ENCODE measurements at regions not wholly inside any gene's neighbourhood (a gene's known extent, or its start where the extent isn't known, plus 50 kb on each side); places are given as distances from the start of the nearest gene placed in this dataset.
A peak's percentile ranks its signal among the peaks of the same experiment; 100 is the strongest.

DNA sequence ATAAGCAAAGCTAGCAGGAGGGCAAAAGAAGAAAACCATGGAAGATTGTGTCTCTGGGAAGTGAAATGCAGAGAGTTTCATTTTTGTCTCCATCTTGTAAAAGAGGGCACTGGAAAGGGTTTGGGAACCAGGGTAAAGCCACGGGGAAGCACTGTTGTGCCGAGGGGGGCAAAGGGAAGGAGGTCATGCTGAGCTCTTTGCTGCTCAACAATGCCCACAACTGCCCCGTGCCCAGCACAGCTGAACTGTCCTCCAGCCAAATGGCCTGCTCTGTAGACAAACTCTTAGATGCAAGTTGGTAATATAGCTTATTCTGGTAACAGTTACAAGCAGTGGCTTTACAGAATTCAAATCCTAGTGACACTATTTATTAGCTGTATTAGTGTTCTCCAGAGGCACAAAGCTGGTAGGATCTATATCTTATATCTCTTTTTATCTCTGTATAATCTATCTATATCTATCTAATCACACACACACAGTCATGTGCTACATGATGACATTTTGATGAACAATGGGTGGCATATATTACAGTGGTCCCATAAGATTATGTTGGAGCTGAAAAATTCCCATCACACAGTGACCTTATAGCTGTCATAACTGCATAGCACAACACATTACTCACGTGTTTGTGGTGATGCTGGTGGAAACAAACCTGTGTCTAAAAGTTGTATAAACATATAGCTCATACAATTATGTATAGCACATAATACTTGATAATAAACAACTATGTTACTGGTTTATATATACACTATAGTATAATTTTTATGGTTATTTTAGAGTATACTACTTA, 203.4 kb upstream of the DDHD1 start:
- no peak overlapping the region for H3K27ac ChIP-seq (ENCODE audit: low read depth in 2 of 2, low read length in 2 of 2)
- H3K9ac ChIP-seq (ENCODE audit: low read length in 3 of 3) = no peak overlapping the region
- no peaks in the 10 kb centered on the region for H3K9me3 ChIP-seq (ENCODE audit: control insufficient read depth in 2 of 3, insufficient read depth in 1 of 3, low read length in 3 of 3)
- no peak for FAIRE-seq
- no peaks in the 10 kb centered on the region for H3K36me3 ChIP-seq (ENCODE audit: control insufficient read depth in 2 of 3, insufficient read depth in 3 of 3, low read length in 3 of 3)
- intact Hi-C loops (cut with DNase I) = no loop called here
- DNase-seq = no peak
- TF ChIP-seq, protein P1, sequence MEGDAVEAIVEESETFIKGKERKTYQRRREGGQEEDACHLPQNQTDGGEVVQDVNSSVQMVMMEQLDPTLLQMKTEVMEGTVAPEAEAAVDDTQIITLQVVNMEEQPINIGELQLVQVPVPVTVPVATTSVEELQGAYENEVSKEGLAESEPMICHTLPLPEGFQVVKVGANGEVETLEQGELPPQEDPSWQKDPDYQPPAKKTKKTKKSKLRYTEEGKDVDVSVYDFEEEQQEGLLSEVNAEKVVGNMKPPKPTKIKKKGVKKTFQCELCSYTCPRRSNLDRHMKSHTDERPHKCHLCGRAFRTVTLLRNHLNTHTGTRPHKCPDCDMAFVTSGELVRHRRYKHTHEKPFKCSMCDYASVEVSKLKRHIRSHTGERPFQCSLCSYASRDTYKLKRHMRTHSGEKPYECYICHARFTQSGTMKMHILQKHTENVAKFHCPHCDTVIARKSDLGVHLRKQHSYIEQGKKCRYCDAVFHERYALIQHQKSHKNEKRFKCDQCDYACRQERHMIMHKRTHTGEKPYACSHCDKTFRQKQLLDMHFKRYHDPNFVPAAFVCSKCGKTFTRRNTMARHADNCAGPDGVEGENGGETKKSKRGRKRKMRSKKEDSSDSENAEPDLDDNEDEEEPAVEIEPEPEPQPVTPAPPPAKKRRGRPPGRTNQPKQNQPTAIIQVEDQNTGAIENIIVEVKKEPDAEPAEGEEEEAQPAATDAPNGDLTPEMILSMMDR (IDR thresholded peaks at IDR 0.05; ENCODE audit: borderline replicate concordance, extremely low read depth, insufficient read depth) = no peak
- H3K4me1 ChIP-seq (ENCODE audit: control insufficient read depth in 2 of 3, insufficient read depth in 2 of 3, low read depth in 1 of 3, low read length in 3 of 3) = no peaks in the 10 kb centered on the region
- no peaks in the 10 kb centered on the region for H3K27me3 ChIP-seq (ENCODE audit: control insufficient read depth, insufficient read depth, low read length)
- H3K4me3 ChIP-seq (ENCODE audit: low read length in 3 of 3) = no peak overlapping the region

DNA sequence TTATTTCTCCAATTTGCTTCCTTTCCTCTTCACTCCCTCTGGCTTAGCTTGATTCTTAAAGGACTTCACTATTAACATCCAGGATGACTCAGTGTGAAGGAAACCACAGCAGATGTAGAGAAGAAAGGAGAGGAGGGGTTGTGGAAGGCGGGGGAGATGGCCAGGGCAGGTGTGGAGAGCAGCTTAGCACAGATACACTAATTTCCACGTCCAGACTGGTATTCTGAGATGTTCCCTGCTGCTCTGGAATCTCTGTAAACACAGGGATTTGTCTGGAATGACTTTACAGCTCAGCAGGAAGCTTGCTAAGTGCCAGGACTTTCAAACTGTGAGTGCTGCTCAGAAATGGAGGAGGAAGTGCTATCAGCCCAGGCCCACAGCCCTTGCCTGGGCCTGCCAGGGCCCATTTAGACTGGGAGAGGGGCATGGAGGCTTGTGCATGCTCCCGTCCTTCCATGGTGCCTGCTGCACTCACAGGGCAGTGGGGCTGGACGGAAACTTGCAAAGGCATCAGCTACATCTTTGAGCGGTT, 202.5 kb upstream of the DDHD1 start:
- H3K4me3 ChIP-seq (ENCODE audit: low read length in 3 of 3) = no peak overlapping the region
- H3K27me3 ChIP-seq (ENCODE audit: control insufficient read depth, insufficient read depth, low read length) = no peaks in the 10 kb centered on the region
- H3K4me1 ChIP-seq (ENCODE audit: control insufficient read depth in 2 of 3, insufficient read depth in 2 of 3, low read depth in 1 of 3, low read length in 3 of 3) = no peaks in the 10 kb centered on the region
- intact Hi-C loops (cut with DNase I) = no loop called here
- TF ChIP-seq, protein P1 (IDR thresholded peaks at IDR 0.05; ENCODE audit: borderline replicate concordance, extremely low read depth, insufficient read depth) = no peak
- no peak overlapping the region for H3K27ac ChIP-seq (ENCODE audit: low read depth in 2 of 2, low read length in 2 of 2)
- H3K9ac ChIP-seq (ENCODE audit: low read length in 3 of 3) = no peak overlapping the region
- peak in 1 of 5 donors; percentile 2 for DNase-seq
- no peaks in the 10 kb centered on the region for H3K36me3 ChIP-seq (ENCODE audit: control insufficient read depth in 2 of 3, insufficient read depth in 3 of 3, low read length in 3 of 3)
- no peak for FAIRE-seq
- H3K9me3 ChIP-seq (ENCODE audit: control insufficient read depth in 2 of 3, insufficient read depth in 1 of 3, low read length in 3 of 3) = no peaks in the 10 kb centered on the region

DNA sequence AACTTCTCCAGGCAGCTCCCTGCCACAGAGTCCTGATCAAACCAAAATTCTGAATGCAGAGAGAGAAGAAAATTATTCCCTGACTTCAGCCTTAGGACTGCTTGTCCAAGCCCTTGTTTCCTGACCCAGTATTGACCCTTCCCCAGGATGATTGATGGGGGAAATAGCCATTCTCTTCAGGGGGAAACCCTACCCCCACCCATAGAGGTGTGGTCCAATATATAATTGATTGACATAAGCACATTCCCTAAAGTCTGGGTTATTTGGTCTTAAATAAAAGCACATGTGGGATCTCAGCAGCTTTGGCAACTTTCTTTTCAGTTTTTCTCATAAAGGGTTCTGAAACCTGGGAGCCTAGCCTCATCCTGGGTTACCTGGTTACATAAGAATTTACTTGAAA, 201.2 kb upstream of the DDHD1 start:
- DNase-seq (no peak), FAIRE-seq (no peak)
- no peaks in the 10 kb centered on the region for H3K36me3 ChIP-seq (ENCODE audit: control insufficient read depth in 2 of 3, insufficient read depth in 3 of 3, low read length in 3 of 3)
- H3K4me3 ChIP-seq (ENCODE audit: low read length in 3 of 3) = no peak overlapping the region
- H3K27ac ChIP-seq (ENCODE audit: low read depth in 2 of 2, low read length in 2 of 2) = no peak overlapping the region
- intact Hi-C loops (cut with DNase I) = no loop called here
- no peaks in the 10 kb centered on the region for H3K9me3 ChIP-seq (ENCODE audit: control insufficient read depth in 2 of 3, insufficient read depth in 1 of 3, low read length in 3 of 3)
- H3K4me1 ChIP-seq (ENCODE audit: control insufficient read depth in 2 of 3, insufficient read depth in 2 of 3, low read depth in 1 of 3, low read length in 3 of 3) = no peaks in the 10 kb centered on the region
- TF ChIP-seq, protein P1 (IDR thresholded peaks at IDR 0.05; ENCODE audit: borderline replicate concordance, extremely low read depth, insufficient read depth) = no peak
- H3K9ac ChIP-seq (ENCODE audit: low read length in 3 of 3) = no peak overlapping the region
- H3K27me3 ChIP-seq (ENCODE audit: control insufficient read depth, insufficient read depth, low read length) = no peaks in the 10 kb centered on the region
